ENCODE measurements at regions not wholly inside any gene's neighbourhood (a gene's known extent, or its start where the extent isn't known, plus 50 kb on each side); places are given as distances from the start of the nearest gene placed in this dataset.

DNA sequence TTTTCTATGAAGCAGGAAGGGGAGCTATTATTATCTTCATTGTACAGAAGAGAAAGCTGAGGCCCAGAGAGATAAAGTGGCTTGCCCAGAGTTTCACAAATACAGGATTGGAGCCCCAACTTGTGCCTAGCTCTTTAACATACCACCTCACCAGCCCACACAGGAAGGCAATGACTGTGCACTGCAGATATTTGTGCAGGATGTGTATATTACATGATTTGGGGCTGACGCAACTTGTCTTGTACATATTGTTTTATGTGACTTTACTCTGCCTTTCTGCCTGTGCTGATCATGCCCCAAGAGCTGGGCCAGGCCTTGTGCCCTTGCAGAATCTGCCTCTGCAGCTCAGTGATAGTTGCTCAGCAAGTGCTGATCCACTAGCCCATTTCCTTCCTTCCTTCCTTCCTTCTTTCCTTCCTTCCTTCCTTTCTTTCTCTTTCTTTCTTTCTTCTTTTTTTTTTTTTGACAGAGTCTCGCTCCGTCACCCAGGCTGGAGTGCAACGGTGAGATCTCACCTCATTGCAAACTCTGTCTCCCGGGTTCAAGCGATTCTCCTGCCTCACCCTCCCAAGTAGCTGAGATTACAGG is 106.6 kb upstream of the TBCA start:
- Histone ChIP-seq H3K36me3 (ENCODE audit: control insufficient read depth, insufficient read depth, low read length) (no peaks in the 10 kb centered on the region), H3K27me3 (ENCODE audit: control insufficient read depth, insufficient read depth, low read length) (peaks cover 12% of the 10 kb centered on the region; the same call in 1 of the 2 replicates), H3K9me3 (ENCODE audit: control insufficient read depth, insufficient read depth, low read length) (no peaks in the 10 kb centered on the region), H3K4me3 (ENCODE audit: low read depth, low read length) (no peak overlapping the region), H3K9ac (ENCODE audit: low read depth, low read length) (no peak overlapping the region), H3K27ac (ENCODE audit: low read depth, low read length) (no peak overlapping the region), H3K4me1 (ENCODE audit: control insufficient read depth, insufficient read depth, low read length) (peaks cover 6% of the 10 kb centered on the region; the same call in 1 of the 2 replicates)

- Histone ChIP-seq H3K4me3 (ENCODE audit: low read depth, low read length) (no peak overlapping the region), H3K27ac (ENCODE audit: low read depth, low read length) (no peak overlapping the region), H3K27me3 (ENCODE audit: control insufficient read depth, insufficient read depth, low read length) (peaks cover 12% of the 10 kb centered on the region; the same call in 1 of the 2 replicates), H3K9ac (ENCODE audit: low read depth, low read length) (no peak overlapping the region), H3K9me3 (ENCODE audit: control insufficient read depth, insufficient read depth, low read length) (no peaks in the 10 kb centered on the region), H3K4me1 (ENCODE audit: control insufficient read depth, insufficient read depth, low read length) (peaks cover 6% of the 10 kb centered on the region; the same call in 1 of the 2 replicates), H3K36me3 (ENCODE audit: control insufficient read depth, insufficient read depth, low read length) (no peaks in the 10 kb centered on the region)
These were observed 105.4 kb upstream of the TBCA start for GRCh38 chr5:77881528-77881927.

DNA sequence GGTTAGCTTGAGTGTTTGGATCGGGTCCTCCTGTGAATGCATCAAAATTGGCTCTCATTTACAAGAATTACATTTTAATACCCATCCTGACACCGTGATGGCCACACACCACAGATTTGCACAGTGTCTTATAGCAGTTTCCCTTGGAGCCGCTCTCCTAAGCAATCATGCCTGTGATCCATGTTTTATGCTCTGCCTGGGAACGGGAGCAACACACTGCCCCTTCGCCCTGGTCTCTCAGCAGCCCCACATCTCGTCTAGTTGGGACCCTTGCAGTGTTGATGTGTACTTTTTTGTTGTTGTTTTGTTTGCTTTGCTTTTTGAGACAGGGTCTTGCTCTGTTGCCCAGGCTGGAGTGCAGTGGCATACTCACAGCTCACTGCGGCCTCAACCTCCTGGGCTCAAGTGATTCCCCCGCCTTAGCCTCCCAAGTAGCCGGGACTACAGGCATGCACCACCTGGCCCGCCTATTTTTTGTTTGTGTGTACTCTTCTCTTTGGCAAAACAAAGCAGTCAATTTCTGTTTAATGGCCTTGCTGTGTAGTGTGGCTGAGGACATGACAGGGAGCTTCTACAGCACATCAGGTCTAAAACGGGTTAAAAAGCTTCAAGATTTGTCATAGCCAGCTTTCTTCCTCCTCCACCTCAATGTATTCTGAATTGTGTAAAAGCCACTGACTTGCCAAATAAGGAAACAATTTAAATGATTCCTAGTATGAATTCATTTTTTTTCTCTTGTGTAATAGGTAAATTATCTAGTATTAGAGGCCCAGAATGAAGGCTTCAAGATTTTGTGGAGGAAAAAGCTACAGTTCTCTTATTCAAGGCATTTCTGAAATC is 101.6 kb upstream of the TBCA start:
- no peak overlapping the region for H3K27ac ChIP-seq (ENCODE audit: low read depth, low read length)

GRCh38 chr5:77876862-77877502 is 100.8 kb upstream of the TBCA start:
- Histone ChIP-seq H3K27ac (ENCODE audit: low read depth, low read length) (no peak overlapping the region), H3K4me3 (ENCODE audit: low read depth, low read length) (no peak overlapping the region), H3K4me1 (ENCODE audit: control insufficient read depth, insufficient read depth, low read length) (no peaks in the 10 kb centered on the region)

More for the DNA sequence above, 101.6 kb upstream of the TBCA start:
- H3K36me3 ChIP-seq (ENCODE audit: control insufficient read depth, insufficient read depth, low read length) = no peaks in the 10 kb centered on the region
- H3K9ac ChIP-seq (ENCODE audit: low read depth, low read length) = no peak overlapping the region
- no peak overlapping the region for H3K4me3 ChIP-seq (ENCODE audit: low read depth, low read length)
- no peaks in the 10 kb centered on the region for H3K4me1 ChIP-seq (ENCODE audit: control insufficient read depth, insufficient read depth, low read length)
- no peaks in the 10 kb centered on the region for H3K9me3 ChIP-seq (ENCODE audit: control insufficient read depth, insufficient read depth, low read length)
- H3K27me3 ChIP-seq (ENCODE audit: control insufficient read depth, insufficient read depth, low read length) = no peaks in the 10 kb centered on the region; the same call in none of the 2 replicates

GRCh38 chr5:77876316-77876715 is 100.2 kb upstream of the TBCA start:
- Histone ChIP-seq H3K9me3 (ENCODE audit: control insufficient read depth, insufficient read depth, low read length) (no peaks in the 10 kb centered on the region), H3K36me3 (ENCODE audit: control insufficient read depth, insufficient read depth, low read length) (no peaks in the 10 kb centered on the region), H3K27me3 (ENCODE audit: control insufficient read depth, insufficient read depth, low read length) (no peaks in the 10 kb centered on the region; the same call in none of the 2 replicates), H3K4me1 (ENCODE audit: control insufficient read depth, insufficient read depth, low read length) (no peaks in the 10 kb centered on the region), H3K4me3 (ENCODE audit: low read depth, low read length) (no peak overlapping the region), H3K9ac (ENCODE audit: low read depth, low read length) (no peak overlapping the region), H3K27ac (ENCODE audit: low read depth, low read length) (no peak overlapping the region)

More at GRCh38 chr5:77876862-77877502, 100.8 kb upstream of the TBCA start:
- Histone ChIP-seq H3K9me3 (ENCODE audit: control insufficient read depth, insufficient read depth, low read length) (no peaks in the 10 kb centered on the region), H3K36me3 (ENCODE audit: control insufficient read depth, insufficient read depth, low read length) (no peaks in the 10 kb centered on the region), H3K27me3 (ENCODE audit: control insufficient read depth, insufficient read depth, low read length) (no peaks in the 10 kb centered on the region; the same call in none of the 2 replicates), H3K9ac (ENCODE audit: low read depth, low read length) (no peak overlapping the region)

GRCh38 chr5:77874691-77875090 is 98.6 kb upstream of the TBCA start:
- Histone ChIP-seq H3K36me3 (ENCODE audit: control insufficient read depth, insufficient read depth, low read length) (no peaks in the 10 kb centered on the region), H3K27ac (ENCODE audit: low read depth, low read length) (no peak overlapping the region)

DNA sequence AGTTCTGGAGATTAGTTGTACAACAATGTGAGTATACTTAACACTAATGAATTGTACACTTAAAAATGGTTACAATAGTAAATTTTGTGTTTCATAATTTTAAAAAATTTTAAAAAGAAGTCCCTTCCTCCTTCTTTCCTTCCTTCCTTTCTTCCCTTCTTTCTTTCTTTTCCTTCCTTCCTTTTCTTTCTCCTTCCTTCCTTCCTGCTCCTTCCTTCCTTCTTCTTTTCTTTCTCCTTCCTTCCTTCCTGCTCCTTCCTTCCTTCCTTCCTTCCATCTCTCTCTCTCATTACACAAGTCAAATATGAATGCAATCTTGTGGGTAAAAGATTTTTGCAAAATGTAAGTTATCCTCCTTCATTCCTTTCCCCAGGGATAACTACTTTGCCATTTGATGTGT is 97.1 kb upstream of the TBCA start:
- Histone ChIP-seq H3K4me3 (ENCODE audit: low read depth, low read length) (no peak overlapping the region), H3K9ac (ENCODE audit: low read depth, low read length) (no peak overlapping the region), H3K27me3 (ENCODE audit: control insufficient read depth, insufficient read depth, low read length) (peaks cover 4% of the 10 kb centered on the region), H3K4me1 (ENCODE audit: control insufficient read depth, insufficient read depth, low read length) (no peaks in the 10 kb centered on the region), H3K9me3 (ENCODE audit: control insufficient read depth, insufficient read depth, low read length) (no peaks in the 10 kb centered on the region), H3K27ac (ENCODE audit: low read depth, low read length) (no peak overlapping the region), H3K36me3 (ENCODE audit: control insufficient read depth, insufficient read depth, low read length) (no peaks in the 10 kb centered on the region)

More at GRCh38 chr5:77874691-77875090, 98.6 kb upstream of the TBCA start:
- Histone ChIP-seq H3K4me3 (ENCODE audit: low read depth, low read length) (no peak overlapping the region), H3K4me1 (ENCODE audit: control insufficient read depth, insufficient read depth, low read length) (no peaks in the 10 kb centered on the region), H3K9me3 (ENCODE audit: control insufficient read depth, insufficient read depth, low read length) (no peaks in the 10 kb centered on the region), H3K27me3 (ENCODE audit: control insufficient read depth, insufficient read depth, low read length) (no peaks in the 10 kb centered on the region; the same call in none of the 2 replicates), H3K9ac (ENCODE audit: low read depth, low read length) (no peak overlapping the region)

- H3K9ac ChIP-seq (ENCODE audit: low read depth, low read length) = no peak overlapping the region
- no peaks in the 10 kb centered on the region for H3K9me3 ChIP-seq (ENCODE audit: control insufficient read depth, insufficient read depth, low read length)
- H3K27ac ChIP-seq (ENCODE audit: low read depth, low read length) = no peak overlapping the region
- peaks cover 4% of the 10 kb centered on the region for H3K27me3 ChIP-seq (ENCODE audit: control insufficient read depth, insufficient read depth, low read length)
- no peaks in the 10 kb centered on the region for H3K36me3 ChIP-seq (ENCODE audit: control insufficient read depth, insufficient read depth, low read length)
- H3K4me1 ChIP-seq (ENCODE audit: control insufficient read depth, insufficient read depth, low read length) = no peaks in the 10 kb centered on the region
- H3K4me3 ChIP-seq (ENCODE audit: low read depth, low read length) = no peak overlapping the region
These were observed 95.8 kb upstream of the TBCA start for GRCh38 chr5:77871946-77872345.

DNA sequence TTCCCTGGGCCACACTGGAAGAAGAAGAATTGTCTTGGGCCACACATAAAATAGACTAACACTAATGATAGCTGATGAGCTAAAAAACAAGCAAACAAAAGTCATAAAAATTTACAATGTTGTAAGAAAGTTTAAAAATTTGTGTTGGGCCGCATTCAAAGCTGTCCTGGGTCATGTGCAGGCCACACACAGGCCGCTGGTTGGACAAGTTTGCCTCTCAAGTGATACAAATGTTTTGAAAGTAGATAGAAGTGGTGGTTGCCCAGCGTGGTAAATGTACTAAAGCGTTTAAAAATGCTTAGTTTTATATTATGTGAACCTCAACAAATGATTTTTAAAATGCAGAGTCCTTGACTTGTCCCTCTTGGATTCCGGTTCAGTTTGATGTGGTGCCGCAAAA is 94.9 kb upstream of the TBCA start:
- H3K4me1 ChIP-seq (ENCODE audit: control insufficient read depth, insufficient read depth, low read length) = no peaks in the 10 kb centered on the region
- H3K36me3 ChIP-seq (ENCODE audit: control insufficient read depth, insufficient read depth, low read length) = no peaks in the 10 kb centered on the region
- H3K4me3 ChIP-seq (ENCODE audit: low read depth, low read length) = no peak overlapping the region
- no peaks in the 10 kb centered on the region for H3K9me3 ChIP-seq (ENCODE audit: control insufficient read depth, insufficient read depth, low read length)
- H3K27ac ChIP-seq (ENCODE audit: low read depth, low read length) = no peak overlapping the region
- H3K27me3 ChIP-seq (ENCODE audit: control insufficient read depth, insufficient read depth, low read length) = peaks cover 4% of the 10 kb centered on the region
- no peak overlapping the region for H3K9ac ChIP-seq (ENCODE audit: low read depth, low read length)

GRCh38 chr5:77869116-77869798 is 93.1 kb upstream of the TBCA start:
- H3K4me3 ChIP-seq (ENCODE audit: low read depth, low read length) = no peak overlapping the region
- H3K9ac ChIP-seq (ENCODE audit: low read depth, low read length) = no peak overlapping the region
- no peak overlapping the region for H3K27ac ChIP-seq (ENCODE audit: low read depth, low read length)
- peaks cover 8% of the 10 kb centered on the region; the same call in 1 of the 2 replicates for H3K27me3 ChIP-seq (ENCODE audit: control insufficient read depth, insufficient read depth, low read length)
- no peaks in the 10 kb centered on the region for H3K9me3 ChIP-seq (ENCODE audit: control insufficient read depth, insufficient read depth, low read length)
- no peaks in the 10 kb centered on the region for H3K4me1 ChIP-seq (ENCODE audit: control insufficient read depth, insufficient read depth, low read length)
- no peaks in the 10 kb centered on the region for H3K36me3 ChIP-seq (ENCODE audit: control insufficient read depth, insufficient read depth, low read length)
